Adrenal gland (tissue), 9 donors: ENCODE measurements at regions not wholly inside any gene's neighbourhood (a gene's known extent, or its start where the extent isn't known, plus 50 kb on each side); places are given as distances from the start of the nearest gene placed in this dataset.
A peak's percentile ranks its signal among the peaks of the same experiment; 100 is the strongest.

Experiments
- DNase-seq, 7 donors: peaks; one replicate each; pipeline ENCODE4 v3.0.0-alpha.2; 2019 to 2020
- H3K27ac ChIP-seq, 5 donors: fragments of 200-600 bp; sonication (generic) in 4 of 5; 1 replicate in 3 of 5; 2 replicates in 2 of 5; pipeline versions ENCODE4 v1.5.1 to v1.8.0; 2016 to 2020; ENCODE audit warnings: mild to moderate bottlenecking in 1 of 5
- H3K27me3 ChIP-seq: fragments of 200-600 bp; 2 replicates; pipeline ENCODE4 v1.8.0; 2021
- H3K36me3 ChIP-seq, 2 donors: fragments of 200-600 bp; replicated peaks in 1 of 2; 1 replicate in 1 of 2; 2 replicates in 1 of 2; pipeline versions ENCODE4 v1.5.1 to v1.8.0; 2018 to 2022
- H3K4me1 ChIP-seq, 2 donors: fragments of 200-600 bp; replicated peaks in 1 of 2; 1 replicate in 1 of 2; 2 replicates in 1 of 2; pipeline versions ENCODE4 v1.5.1 to v1.8.0; 2018 to 2021
- H3K4me3 ChIP-seq, 4 donors: fragments of 200-600 bp; sonication (generic) in 3 of 4; one replicate each; pipeline ENCODE4 v1.5.1; 2016 to 2018
- H3K9me3 ChIP-seq, 3 donors: fragments of 200-600 bp; sonication (generic) in 1 of 3; replicated peaks in 1 of 3; 1 replicate in 2 of 3; 2 replicates in 1 of 3; pipeline versions ENCODE4 v1.5.1 to v1.8.0; 2016 to 2021
- POLR2A ChIP-seq, 2 donors: fragments of 450-650 bp; IDR thresholded peaks; one replicate each; pipeline ENCODE4 v1.6.1; 2017; ENCODE audit warnings: antibody characterized with exemption in 2 of 2, mild to moderate bottlenecking in 2 of 2, moderate library complexity in 1 of 2
- WGBS, 4 donors: extraction: QIAGEN DNeasy Blood & Tissue Kit in 2 of 4; methylation state at CpG; one replicate each; pipeline versions ENCODE4 v1.1.5 to v1.1.7; 2013 to 2017; 5-methylcytosine and 5-hydroxymethylcytosine counted together
- intact Hi-C, 2 donors: fragments of 100-400 bp; cut with DNase I; formaldehyde crosslinking; loops; one replicate each; pipeline versions ENCODE4 v1.14.1 to v1.15.0; 2022 to 2023
- TF ChIP-seq, protein P1 (sequence below), 6 experiments: fragments of 450-650 bp in 4 of 6; fragments of 200-600 bp in 2 of 6; sonication (generic) in 1 of 6; IDR thresholded peaks; 1 replicate in 5 of 6; 2 replicates in 1 of 6; pipeline versions ENCODE4 v1.5.1 to v1.8.0; 2016 to 2021; ENCODE audit warnings: antibody characterized with exemption in 6 of 6, mild to moderate bottlenecking in 2 of 6, moderate library complexity in 1 of 6
- donor health status: healthy with polysubstance abuse.
- donor health status: Bipolar disorder and iron deficiency.
- donor health status: DM: yes; HTN: yes; CAD: no.
- donor health status: DM: no; HTN: no; CAD: no.
- donor health status: DM: no; HTN: no; CAD: no.

DNA sequence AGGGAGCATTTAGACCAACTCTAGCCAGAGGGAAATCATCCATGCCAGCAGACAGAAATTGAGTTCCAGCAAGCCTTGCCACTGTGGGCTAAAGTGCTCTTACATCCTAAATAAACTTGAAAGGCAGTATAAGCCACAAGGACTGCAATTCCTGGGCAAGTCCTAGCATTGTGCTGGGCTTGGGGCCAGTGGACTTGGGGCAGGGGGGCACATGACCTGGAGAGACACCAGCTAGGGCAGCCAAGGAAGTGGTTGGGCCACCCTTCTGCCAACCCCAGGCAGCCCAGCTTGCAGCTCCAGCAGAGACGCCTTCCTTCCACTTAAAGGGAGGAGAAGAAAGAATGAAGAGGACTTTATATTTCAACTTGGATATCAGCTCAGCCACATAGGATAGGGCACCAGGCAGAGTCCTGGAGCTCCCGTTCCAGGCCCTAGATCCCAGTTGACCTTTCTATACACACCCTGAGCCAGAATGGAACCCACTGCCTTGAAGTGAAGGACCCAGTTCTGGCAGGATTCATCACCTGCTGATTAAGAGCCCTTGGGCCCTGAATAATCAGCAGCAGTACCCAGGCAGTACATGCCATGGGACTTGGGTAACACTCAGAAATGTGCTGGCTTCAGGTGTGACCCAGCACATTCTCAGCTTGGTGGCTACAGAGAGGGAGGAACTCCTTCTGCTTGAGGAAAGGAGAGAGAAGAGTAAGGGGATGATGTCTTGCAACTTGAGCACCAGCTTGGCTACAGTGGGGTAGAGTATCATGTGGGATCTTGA is 153.0 kb downstream of the GNAI1 start:
- no peaks in the 10 kb centered on the region for H3K27me3 ChIP-seq
- no peaks in the 10 kb centered on the region for H3K36me3 ChIP-seq
- DNase-seq, result no peak
- TF ChIP-seq POLR2A (IDR thresholded peaks at IDR 0.05), result no peak
- TF ChIP-seq, protein P1, sequence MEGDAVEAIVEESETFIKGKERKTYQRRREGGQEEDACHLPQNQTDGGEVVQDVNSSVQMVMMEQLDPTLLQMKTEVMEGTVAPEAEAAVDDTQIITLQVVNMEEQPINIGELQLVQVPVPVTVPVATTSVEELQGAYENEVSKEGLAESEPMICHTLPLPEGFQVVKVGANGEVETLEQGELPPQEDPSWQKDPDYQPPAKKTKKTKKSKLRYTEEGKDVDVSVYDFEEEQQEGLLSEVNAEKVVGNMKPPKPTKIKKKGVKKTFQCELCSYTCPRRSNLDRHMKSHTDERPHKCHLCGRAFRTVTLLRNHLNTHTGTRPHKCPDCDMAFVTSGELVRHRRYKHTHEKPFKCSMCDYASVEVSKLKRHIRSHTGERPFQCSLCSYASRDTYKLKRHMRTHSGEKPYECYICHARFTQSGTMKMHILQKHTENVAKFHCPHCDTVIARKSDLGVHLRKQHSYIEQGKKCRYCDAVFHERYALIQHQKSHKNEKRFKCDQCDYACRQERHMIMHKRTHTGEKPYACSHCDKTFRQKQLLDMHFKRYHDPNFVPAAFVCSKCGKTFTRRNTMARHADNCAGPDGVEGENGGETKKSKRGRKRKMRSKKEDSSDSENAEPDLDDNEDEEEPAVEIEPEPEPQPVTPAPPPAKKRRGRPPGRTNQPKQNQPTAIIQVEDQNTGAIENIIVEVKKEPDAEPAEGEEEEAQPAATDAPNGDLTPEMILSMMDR (IDR thresholded peaks at IDR 0.05), result no peak
- intact Hi-C loops, result loop anchor here in 1 of 2 donors (10.0 kb wide), 1 partner anchor 153 kb away; the partner anchor contains the start of gene GNAI1
- H3K4me3 ChIP-seq, result no peak overlapping the region
- no peak overlapping the region for H3K27ac ChIP-seq
- WGBS, 4 donors, result 57 to 74% (median 71%) methylated on average over 1 to 2 of the region's 2 CpGs
- no peaks in the 10 kb centered on the region for H3K4me1 ChIP-seq
- H3K9me3 ChIP-seq, result no peaks in the 10 kb centered on the region

DNA sequence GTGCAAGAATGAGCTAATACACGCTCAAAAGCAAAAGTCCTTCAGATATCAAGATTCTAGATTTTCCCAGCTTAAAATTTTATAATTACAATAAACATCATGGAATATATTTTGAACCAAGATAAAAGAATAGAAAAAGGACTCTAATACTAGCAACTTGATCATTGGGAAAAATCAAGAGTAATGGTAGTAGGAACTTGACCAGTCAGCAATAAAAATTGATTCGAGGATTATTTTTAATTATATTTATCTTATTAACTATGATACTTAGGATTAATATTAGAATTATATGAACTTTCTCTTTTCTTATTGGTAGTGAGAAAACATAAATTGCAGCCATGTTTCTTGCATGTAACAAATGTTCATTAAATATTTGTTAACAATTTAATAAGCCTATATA is 152.0 kb downstream of the GNAI1 start:
- no peak overlapping the region for H3K4me3 ChIP-seq
- H3K9me3 ChIP-seq, result no peaks in the 10 kb centered on the region
- H3K4me1 ChIP-seq, result no peaks in the 10 kb centered on the region
- no peaks in the 10 kb centered on the region for H3K36me3 ChIP-seq
- no peak for TF ChIP-seq POLR2A (IDR thresholded peaks at IDR 0.05)
- TF ChIP-seq, protein P1 (IDR thresholded peaks at IDR 0.05), result no peak
- no peak overlapping the region for H3K27ac ChIP-seq
- 95 to 97% (median 96%) methylated on average over 2 of the region's 2 CpGs for WGBS, 4 donors
- intact Hi-C loops, result loop anchor here in 1 of 2 donors (10.0 kb wide), 1 partner anchor 152 kb away; the partner anchor contains the start of gene GNAI1
- no peak for DNase-seq
- no peaks in the 10 kb centered on the region for H3K27me3 ChIP-seq

DNA sequence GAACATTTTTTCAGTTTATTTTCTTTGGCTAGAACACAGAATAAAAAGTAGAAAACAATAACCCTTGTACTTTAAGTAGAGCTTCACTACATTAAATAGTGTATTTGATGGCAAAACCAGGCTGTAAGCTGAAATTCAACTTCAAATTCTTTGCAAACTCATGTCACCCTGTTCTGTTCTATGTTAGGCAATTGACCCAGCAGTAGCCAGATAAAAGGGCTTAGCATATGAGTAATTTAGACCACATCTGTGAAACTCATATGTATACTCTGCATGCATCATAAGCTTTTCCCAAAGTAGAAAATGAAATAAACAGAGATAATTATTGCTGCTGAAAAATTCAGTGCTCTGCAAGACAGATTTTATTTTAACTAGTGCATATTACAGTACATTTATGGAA is 150.2 kb downstream of the GNAI1 start:
- TF ChIP-seq, protein P1 (IDR thresholded peaks at IDR 0.05), result no peak
- TF ChIP-seq POLR2A (IDR thresholded peaks at IDR 0.05), result no peak
- Histone ChIP-seq H3K27ac (no peak overlapping the region), H3K9me3 (no peaks in the 10 kb centered on the region), H3K4me1 (peaks cover 3 to 7% of the 10 kb centered on the region in 2 donors), H3K36me3 (no peaks in the 10 kb centered on the region), H3K4me3 (no peak overlapping the region), H3K27me3 (no peaks in the 10 kb centered on the region)
- intact Hi-C loops, result loop anchor here in 1 of 2 donors (10.0 kb wide), 1 partner anchor 150 kb away; the partner anchor contains the start of gene GNAI1
- no peak for DNase-seq

DNA sequence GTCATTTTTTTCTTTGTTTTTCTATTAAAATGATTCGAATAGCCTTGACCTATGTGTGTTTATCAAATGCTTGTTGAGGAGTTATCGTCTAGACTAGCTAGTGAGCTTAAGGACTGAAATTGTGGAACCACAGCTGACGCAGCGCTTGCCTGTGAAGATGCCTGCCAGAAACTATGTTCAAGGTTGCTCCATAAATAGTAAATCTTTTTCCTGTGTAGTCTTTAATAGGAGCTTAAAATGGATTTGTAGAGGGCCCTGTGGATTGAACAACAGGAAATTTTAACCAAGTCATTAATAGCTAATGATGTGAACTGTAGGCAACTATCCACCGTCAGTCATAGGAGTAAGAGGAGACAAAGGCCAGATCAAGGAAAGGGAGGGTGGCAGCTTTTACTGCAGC is 145.1 kb downstream of the GNAI1 start:
- Histone ChIP-seq H3K4me1 (peaks cover 13 to 33% of the 10 kb centered on the region in 2 donors), H3K4me3 (no peak overlapping the region), H3K27ac (peak overlapping the region in 3 of 5 donors; percentile 55 to 73 (median 71)), H3K9me3 (no peaks in the 10 kb centered on the region), H3K27me3 (no peaks in the 10 kb centered on the region), H3K36me3 (no peaks in the 10 kb centered on the region)
- peak; percentile 50 to 88 (median 76) for DNase-seq
- intact Hi-C loops, result loop anchor here in 1 of 2 donors (10.0 kb wide), 1 partner anchor 145 kb away; the partner anchor contains the start of gene GNAI1
- 14 to 26% (median 23%) methylated on average over 5 of the region's 5 CpGs for WGBS, 4 donors
- TF ChIP-seq POLR2A (IDR thresholded peaks at IDR 0.05), result no peak
- TF ChIP-seq, protein P1 (IDR thresholded peaks at IDR 0.05), result no peak
